ENCODE measurements at regions not wholly inside any gene's neighbourhood (a gene's known extent, or its start where the extent isn't known, plus 50 kb on each side); places are given as distances from the start of the nearest gene placed in this dataset.

DNA sequence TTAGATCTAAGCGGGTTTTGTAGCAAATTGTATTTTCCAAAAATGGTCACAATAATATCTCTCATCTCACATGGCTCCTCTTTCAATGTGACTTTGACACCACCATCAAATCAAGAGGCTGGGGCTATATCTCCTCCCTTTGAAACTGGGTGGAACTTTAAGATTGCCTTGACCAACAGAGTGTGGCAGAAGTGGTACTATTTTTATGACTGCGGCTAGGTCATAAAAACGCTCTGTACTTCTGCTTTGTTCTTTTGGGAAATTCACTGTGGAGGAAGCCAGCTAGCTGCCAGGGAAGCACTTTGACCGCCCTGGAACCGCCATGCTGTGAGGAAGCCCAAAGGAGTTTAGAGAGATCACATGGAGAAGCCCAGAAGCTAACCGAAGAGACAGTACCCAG lies 50.7 kb upstream of the ACOT11 start:
- DNase-seq (ENCODE audit: low read depth): no peak
- H3K4me3 ChIP-seq (replicated peaks; ENCODE audit: low read depth, low read length): no peak overlapping the region
- TF ChIP-seq, protein P1, sequence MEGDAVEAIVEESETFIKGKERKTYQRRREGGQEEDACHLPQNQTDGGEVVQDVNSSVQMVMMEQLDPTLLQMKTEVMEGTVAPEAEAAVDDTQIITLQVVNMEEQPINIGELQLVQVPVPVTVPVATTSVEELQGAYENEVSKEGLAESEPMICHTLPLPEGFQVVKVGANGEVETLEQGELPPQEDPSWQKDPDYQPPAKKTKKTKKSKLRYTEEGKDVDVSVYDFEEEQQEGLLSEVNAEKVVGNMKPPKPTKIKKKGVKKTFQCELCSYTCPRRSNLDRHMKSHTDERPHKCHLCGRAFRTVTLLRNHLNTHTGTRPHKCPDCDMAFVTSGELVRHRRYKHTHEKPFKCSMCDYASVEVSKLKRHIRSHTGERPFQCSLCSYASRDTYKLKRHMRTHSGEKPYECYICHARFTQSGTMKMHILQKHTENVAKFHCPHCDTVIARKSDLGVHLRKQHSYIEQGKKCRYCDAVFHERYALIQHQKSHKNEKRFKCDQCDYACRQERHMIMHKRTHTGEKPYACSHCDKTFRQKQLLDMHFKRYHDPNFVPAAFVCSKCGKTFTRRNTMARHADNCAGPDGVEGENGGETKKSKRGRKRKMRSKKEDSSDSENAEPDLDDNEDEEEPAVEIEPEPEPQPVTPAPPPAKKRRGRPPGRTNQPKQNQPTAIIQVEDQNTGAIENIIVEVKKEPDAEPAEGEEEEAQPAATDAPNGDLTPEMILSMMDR (IDR thresholded peaks at IDR 0.05; ENCODE audit: low read length, missing control alignments): no peak

GRCh38 chr1:54495954-54496353 lies 52.1 kb upstream of the ACOT11 start:
- H3K4me3 ChIP-seq (replicated peaks; ENCODE audit: low read depth, low read length): no peak overlapping the region
- TF ChIP-seq, protein P1 (IDR thresholded peaks at IDR 0.05; ENCODE audit: low read length, missing control alignments): no peak
- no peak for DNase-seq (ENCODE audit: low read depth)

GRCh38 chr1:54493608-54494007 lies 54.4 kb upstream of the ACOT11 start:
- DNase-seq (ENCODE audit: low read depth): no peak
- TF ChIP-seq, protein P1 (IDR thresholded peaks at IDR 0.05; ENCODE audit: low read length, missing control alignments): no peak
- no peak overlapping the region for H3K4me3 ChIP-seq (replicated peaks; ENCODE audit: low read depth, low read length)

DNA sequence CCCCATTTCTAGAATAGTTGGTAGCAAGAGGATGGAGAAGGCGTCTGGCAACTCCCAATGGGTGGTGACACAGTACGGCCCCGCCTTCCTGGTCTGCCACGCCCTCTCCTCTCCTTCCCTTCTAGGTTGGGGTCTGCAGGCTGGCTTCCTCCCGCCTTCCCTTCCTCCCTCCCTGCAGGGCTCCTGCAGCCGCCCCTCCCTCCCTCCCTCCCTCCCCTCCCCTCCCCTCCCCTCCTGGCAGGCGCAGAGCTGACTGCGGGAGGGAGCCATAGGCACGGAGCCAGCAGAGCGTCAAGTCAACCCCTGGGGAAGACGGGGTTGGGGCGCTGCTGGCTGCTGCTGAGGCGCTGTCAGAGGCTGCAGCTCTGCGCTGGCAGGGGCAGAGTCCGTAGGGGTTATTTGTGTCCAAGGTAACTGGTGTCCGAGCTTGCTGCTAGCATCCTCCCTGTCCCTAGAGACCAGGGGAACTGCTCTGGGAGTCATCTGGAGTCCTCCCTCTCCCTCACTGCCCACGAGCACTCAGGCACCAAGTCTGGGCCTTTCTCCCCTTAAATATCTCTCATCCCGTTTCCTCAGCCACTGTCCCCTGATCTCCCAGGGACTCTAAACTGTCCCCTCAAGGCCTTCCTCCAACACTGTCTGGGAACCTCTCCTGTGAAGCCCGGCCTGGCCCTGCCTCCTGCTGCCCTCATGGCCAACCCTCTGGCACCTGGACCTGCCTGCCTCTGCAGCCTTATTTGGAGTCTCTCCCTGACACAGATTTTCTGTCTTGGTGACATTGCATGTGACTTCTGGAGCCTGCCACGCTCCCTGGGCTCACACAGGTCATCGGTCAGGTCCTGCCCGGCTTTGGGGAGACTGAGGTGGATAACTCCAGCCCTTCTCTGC lies 57.4 kb upstream of the ACOT11 start:
- TF ChIP-seq, protein P1 (IDR thresholded peaks at IDR 0.05; ENCODE audit: low read length, missing control alignments): no peak
- no peak overlapping the region for H3K4me3 ChIP-seq (replicated peaks; ENCODE audit: low read depth, low read length)
- no peak for DNase-seq (ENCODE audit: low read depth)

GRCh38 chr1:54489627-54490250 lies 58.3 kb upstream of the ACOT11 start:
- no peak for DNase-seq (ENCODE audit: low read depth)
- H3K4me3 ChIP-seq (replicated peaks; ENCODE audit: low read depth, low read length): peak overlapping the region; percentile 59
- TF ChIP-seq, protein P1 (IDR thresholded peaks at IDR 0.05; ENCODE audit: low read length, missing control alignments): no peak

- TF ChIP-seq, protein P1 (IDR thresholded peaks at IDR 0.05; ENCODE audit: low read length, missing control alignments): peak; percentile 63
- DNase-seq (ENCODE audit: low read depth): peak; percentile 74
- peak overlapping the region; percentile 59 for H3K4me3 ChIP-seq (replicated peaks; ENCODE audit: low read depth, low read length)
Observed at GRCh38 chr1:54488779-54489626, 59.0 kb upstream of the ACOT11 start.
